Common myeloid progenitor, CD34-positive (primary cell): ENCODE measurements at regions not wholly inside any gene's neighbourhood (a gene's known extent, or its start where the extent isn't known, plus 50 kb on each side); places are given as distances from the start of the nearest gene placed in this dataset.

Experiments used
- CTCF ChIA-PET: fragments of 350-600 bp; sonication (Branson Sonifier 250); formaldehyde crosslinking; loops from one replicate; lab custom pipeline; 2021; ENCODE audit warnings: antibody characterized with exemption; lab: Charles Lee
- POLR2A ChIA-PET: fragments of 350-600 bp; sonication (Branson Sonifier 250); formaldehyde crosslinking; loops from one replicate; lab custom pipeline; 2021; ENCODE audit warnings: antibody characterized with exemption; lab: Charles Lee
- DNase-seq, 3 donors: peaks; one replicate each; pipeline versions ENCODE4 v3.0.0 to v3.0.0-alpha.2; 2013
- H3K27ac ChIP-seq, 2 experiments: 1 replicate in 1 of 2; 2 replicates in 1 of 2; pipeline ENCODE4 v1.7.0; 2013; ENCODE audit warnings: inconsistent platforms in 2 of 2, low read length in 2 of 2, mild to moderate bottlenecking in 2 of 2, low read depth in 1 of 2, moderate library complexity in 1 of 2; ENCODE audit not compliant: severe bottlenecking in 2 of 2, insufficient read depth in 1 of 2, poor library complexity in 1 of 2
- H3K27me3 ChIP-seq, 5 experiments: replicated peaks in 2 of 5; 1 replicate in 3 of 5; 2 replicates in 2 of 5; pipeline versions ENCODE4 v1.6.1 to v1.7.0; 2013; ENCODE audit warnings: low read length in 4 of 5, mild to moderate bottlenecking in 2 of 5, moderate library complexity in 2 of 5, inconsistent platforms in 1 of 5; ENCODE audit not compliant: insufficient read depth in 5 of 5, control insufficient read depth in 4 of 5
- H3K36me3 ChIP-seq, 4 experiments: 1 replicate in 2 of 4; 2 replicates in 2 of 4; pipeline versions ENCODE4 v1.6.1 to v1.7.0; 2013; ENCODE audit warnings: low read length in 3 of 4, control low read depth in 1 of 4, mild to moderate bottlenecking in 1 of 4; ENCODE audit not compliant: control insufficient read depth in 4 of 4, insufficient read depth in 4 of 4
- H3K4me1 ChIP-seq, 4 experiments: 1 replicate in 3 of 4; 2 replicates in 1 of 4; pipeline versions ENCODE4 v1.6.1 to v1.7.1; 2013; ENCODE audit warnings: low read length in 3 of 4, mild to moderate bottlenecking in 3 of 4, control low read depth in 1 of 4, inconsistent platforms in 1 of 4, moderate library complexity in 1 of 4; ENCODE audit not compliant: control insufficient read depth in 4 of 4, insufficient read depth in 4 of 4; ENCODE audit errors: control extremely low read depth in 1 of 4
- H3K4me3 ChIP-seq, 7 experiments: 1 replicate in 4 of 7; 2 replicates in 3 of 7; pipeline versions ENCODE4 v1.5.1 to v1.7.0; 2013; ENCODE audit warnings: mild to moderate bottlenecking in 7 of 7, low read length in 6 of 7, moderate library complexity in 6 of 7, inconsistent platforms in 2 of 7, low read depth in 2 of 7, control low read depth in 1 of 7; ENCODE audit not compliant: insufficient read depth in 4 of 7, control insufficient read depth in 1 of 7; ENCODE audit errors: extremely low read depth in 1 of 7
- H3K9me3 ChIP-seq, 5 experiments: 1 replicate in 4 of 5; 2 replicates in 1 of 5; pipeline versions ENCODE4 v1.6.1 to v1.7.1; 2013; ENCODE audit warnings: low read length in 4 of 5, mild to moderate bottlenecking in 2 of 5, inconsistent platforms in 1 of 5, low read depth in 1 of 5, moderate library complexity in 1 of 5; ENCODE audit not compliant: control insufficient read depth in 4 of 5, insufficient read depth in 2 of 5; ENCODE audit errors: control extremely low read depth in 1 of 5
- whole genome bisulfite sequencing: methylation state at CpG from one replicate; pipeline ENCODE4 v1.1.5; 2013; ENCODE audit not compliant: insufficient coverage; 5-methylcytosine and 5-hydroxymethylcytosine counted together

- Histone ChIP-seq H3K4me1 (no peaks in the 10 kb centered on the region), H3K27me3 (no peaks in the 10 kb centered on the region), H3K27ac (no peak overlapping the region), H3K9me3 (no peaks in the 10 kb centered on the region), H3K4me3 (no peak overlapping the region), H3K36me3 (no peaks in the 10 kb centered on the region)
- CTCF ChIA-PET, result no interaction called here
- POLR2A ChIA-PET, result no interaction called here
- no peak for DNase-seq
Observed at GRCh38 chr1:82153752-82154151, 353.0 kb downstream of the ADGRL2 start.

DNA sequence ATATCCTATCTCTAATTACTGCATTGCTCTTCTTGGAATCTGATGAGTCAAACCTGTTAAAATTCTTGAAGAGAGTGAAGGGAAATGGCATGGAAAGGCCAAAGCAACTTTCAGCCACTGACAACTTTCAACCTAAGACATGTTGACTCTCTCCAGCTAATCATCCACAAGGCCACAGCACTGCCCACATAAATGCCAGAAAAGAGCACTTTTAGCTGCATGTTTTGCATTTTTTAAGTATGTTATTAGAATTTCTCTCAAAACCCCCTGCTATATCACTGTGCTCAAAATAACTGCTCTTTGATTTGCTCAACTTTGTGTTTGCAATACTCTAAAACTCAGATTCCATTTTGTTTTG lies 352.5 kb downstream of the ADGRL2 start:
- CTCF ChIA-PET, result no interaction called here
- no peak for DNase-seq

DNA sequence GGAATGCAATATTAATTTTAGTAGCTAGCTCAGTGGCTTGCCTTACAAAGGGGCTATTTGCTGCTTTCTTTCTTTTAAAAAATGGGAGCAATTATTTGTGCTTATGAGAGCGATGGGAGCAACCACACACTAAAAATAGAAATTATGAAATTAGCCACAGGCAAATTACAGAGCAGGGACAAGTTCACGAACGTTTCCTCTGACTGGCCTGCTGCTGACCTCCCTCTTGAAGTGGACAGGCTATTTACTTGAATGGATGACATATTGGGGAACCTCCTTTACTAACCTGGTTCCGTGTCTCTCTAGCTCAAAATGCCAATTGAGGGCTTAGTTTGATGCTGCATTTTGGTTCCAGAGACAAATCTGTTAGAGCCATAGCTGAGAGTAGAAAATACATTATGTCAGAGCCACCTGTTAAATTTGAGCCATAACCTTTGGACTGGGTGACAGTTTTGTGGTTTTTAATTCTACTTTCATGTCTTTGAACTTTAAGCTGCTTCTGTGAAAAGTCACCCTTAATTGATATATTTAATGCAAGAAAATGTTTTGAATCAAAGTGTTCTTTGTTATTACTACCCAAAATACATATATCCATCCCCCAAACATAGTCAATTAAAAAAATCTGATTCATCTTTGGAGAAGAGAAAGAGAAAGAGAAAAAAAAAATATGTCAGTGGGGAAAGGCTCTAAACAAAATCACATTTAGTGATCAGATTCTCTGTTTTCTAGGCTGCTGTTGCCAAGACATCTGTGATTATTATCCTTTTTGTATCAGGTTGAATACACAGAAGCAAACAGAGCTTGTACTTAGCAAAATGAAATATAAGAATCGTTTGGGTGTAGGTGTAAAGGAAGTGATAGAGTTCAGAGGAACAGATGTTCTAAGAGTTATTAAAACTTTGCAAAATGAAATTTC lies 351.9 kb downstream of the ADGRL2 start:
- 90% methylated on average over 2 of the region's 5 CpGs for WGBS
- no peaks in the 10 kb centered on the region for H3K27me3 ChIP-seq
- H3K27ac ChIP-seq, result no peak overlapping the region
- H3K36me3 ChIP-seq, result no peaks in the 10 kb centered on the region
- no peak for DNase-seq
- CTCF ChIA-PET, result no interaction called here
- no peaks in the 10 kb centered on the region for H3K4me1 ChIP-seq
- POLR2A ChIA-PET, result no interaction called here
- H3K9me3 ChIP-seq, result no peaks in the 10 kb centered on the region
- no peak overlapping the region for H3K4me3 ChIP-seq

More for the DNA sequence above, 352.5 kb downstream of the ADGRL2 start:
- Histone ChIP-seq H3K36me3 (no peaks in the 10 kb centered on the region), H3K4me3 (no peak overlapping the region), H3K9me3 (no peaks in the 10 kb centered on the region), H3K4me1 (no peaks in the 10 kb centered on the region), H3K27ac (no peak overlapping the region), H3K27me3 (no peaks in the 10 kb centered on the region)
- POLR2A ChIA-PET, result no interaction called here

- ChIA-PET CTCF (no interaction called here), POLR2A (no interaction called here)
- Histone ChIP-seq H3K4me3 (no peak overlapping the region), H3K27ac (no peak overlapping the region), H3K36me3 (no peaks in the 10 kb centered on the region), H3K27me3 (no peaks in the 10 kb centered on the region), H3K4me1 (no peaks in the 10 kb centered on the region), H3K9me3 (peaks cover 0 to 2% (median 0%) of the 10 kb centered on the region in 5 experiments)
- no peak for DNase-seq
- WGBS, result no CpG with 5 or more reads among the region's 1 CpG
Observed at GRCh38 chr1:82145656-82146055, 344.9 kb downstream of the ADGRL2 start.

DNA sequence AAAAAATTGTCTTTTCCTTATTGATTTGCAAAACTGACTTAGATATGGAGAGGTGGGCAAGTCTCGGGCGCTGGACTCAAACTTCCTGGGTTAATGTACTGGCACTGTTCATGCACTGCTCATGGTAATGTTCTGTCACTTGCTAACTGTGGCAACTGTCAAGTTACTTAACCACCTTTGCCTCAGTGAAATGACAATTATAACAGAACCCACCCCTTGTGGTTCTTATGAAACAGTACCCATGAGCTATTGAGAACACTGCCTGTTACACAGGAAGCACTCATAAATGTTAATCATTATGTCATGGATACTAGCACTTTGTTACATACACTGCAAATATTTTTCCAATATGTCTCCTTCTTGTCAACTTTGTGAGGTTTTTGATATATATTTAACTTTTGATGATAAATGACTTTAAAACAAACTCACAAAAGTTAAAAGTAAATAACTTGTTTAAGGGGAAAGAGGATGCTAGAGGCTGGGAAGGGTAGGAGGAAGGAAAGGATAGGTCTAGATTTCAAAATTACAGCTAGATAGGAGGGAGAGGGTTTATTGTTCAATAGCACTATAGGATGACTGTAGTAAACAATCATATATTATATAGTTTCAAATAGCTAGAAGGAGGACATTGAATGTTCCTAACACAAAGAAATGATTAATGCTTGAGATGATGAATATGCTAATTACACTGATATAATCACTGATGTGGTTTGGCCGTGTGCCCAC lies 342.5 kb downstream of the ADGRL2 start:
- CTCF ChIA-PET, result no interaction called here
- no peak overlapping the region for H3K4me3 ChIP-seq
- peaks cover 0 to 4% (median 0%) of the 10 kb centered on the region in 5 experiments for H3K9me3 ChIP-seq
- H3K27ac ChIP-seq, result no peak overlapping the region
- no peaks in the 10 kb centered on the region for H3K4me1 ChIP-seq
- no peaks in the 10 kb centered on the region for H3K27me3 ChIP-seq
- no peak for DNase-seq
- POLR2A ChIA-PET, result no interaction called here
- H3K36me3 ChIP-seq, result no peaks in the 10 kb centered on the region
- 100% methylated on average over 3 of the region's 3 CpGs for WGBS

- WGBS, result no CpG with 5 or more reads among the region's 2 CpGs
- no peak for DNase-seq
- Histone ChIP-seq H3K4me3 (no peak overlapping the region), H3K36me3 (no peaks in the 10 kb centered on the region), H3K27me3 (no peaks in the 10 kb centered on the region), H3K27ac (no peak overlapping the region), H3K9me3 (peaks cover 0 to 4% (median 0%) of the 10 kb centered on the region in 5 experiments), H3K4me1 (no peaks in the 10 kb centered on the region)
- CTCF ChIA-PET, result no interaction called here
- POLR2A ChIA-PET, result no interaction called here
Observed at GRCh38 chr1:82141390-82141789, 340.7 kb downstream of the ADGRL2 start.

DNA sequence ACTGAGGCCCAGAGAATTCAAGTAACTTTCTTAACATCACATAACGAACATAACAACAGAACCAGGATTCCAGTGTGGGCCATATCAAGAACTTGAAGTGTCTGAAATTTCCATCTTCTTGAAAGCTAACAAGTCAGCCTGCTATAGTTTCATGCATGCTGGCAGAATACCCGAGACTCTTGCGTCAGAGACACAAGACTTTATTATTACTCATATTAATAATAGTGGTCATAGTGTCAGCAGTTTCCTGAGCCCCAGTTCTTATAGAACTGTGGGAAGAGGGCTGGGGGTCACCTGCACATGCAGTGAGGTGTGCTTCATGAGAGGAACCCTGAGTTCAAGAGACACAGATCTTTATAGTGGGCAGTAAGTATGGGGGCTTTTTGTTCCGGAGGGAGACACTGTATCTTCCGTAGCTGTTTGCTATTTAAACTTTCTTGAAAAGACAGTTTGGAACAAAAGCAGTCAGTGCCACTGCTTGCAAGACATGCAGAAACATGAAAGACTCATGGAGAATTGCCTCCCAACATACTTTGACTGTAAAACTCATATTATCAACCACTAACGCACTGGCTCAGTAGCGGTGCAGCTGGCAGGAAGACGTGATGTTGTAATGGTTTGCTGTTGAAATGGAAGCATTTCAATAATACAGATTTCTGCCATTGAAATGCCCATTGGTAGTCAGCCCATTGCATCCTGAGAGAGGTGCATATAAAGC lies 339.2 kb downstream of the ADGRL2 start:
- CTCF ChIA-PET, result no interaction called here
- no peak for DNase-seq
- Histone ChIP-seq H3K4me1 (no peaks in the 10 kb centered on the region), H3K9me3 (peaks cover 0 to 4% (median 0%) of the 10 kb centered on the region in 5 experiments), H3K27ac (no peak overlapping the region), H3K4me3 (no peak overlapping the region), H3K27me3 (no peaks in the 10 kb centered on the region), H3K36me3 (no peaks in the 10 kb centered on the region)
- WGBS, result 82% methylated on average over 2 of the region's 8 CpGs
- POLR2A ChIA-PET, result no interaction called here
